Uterus (tissue), 2 donors: ENCODE measurements at regions not wholly inside any gene's neighbourhood (a gene's known extent, or its start where the extent isn't known, plus 50 kb on each side); places are given as distances from the start of the nearest gene placed in this dataset.

Source experiments
- POLR2A ChIP-seq, 2 donors: fragments of 450-650 bp; IDR thresholded peaks; one replicate each; pipeline ENCODE4 v1.6.1; 2016; ENCODE audit warnings: antibody characterized with exemption in 2 of 2, mild to moderate bottlenecking in 1 of 2, moderate library complexity in 1 of 2
- TF ChIP-seq, protein P1 (sequence below), 4 experiments: fragments of 200-600 bp in 2 of 4; fragments of 450-650 bp in 2 of 4; sonication (generic) in 2 of 4; IDR thresholded peaks; one replicate each; pipeline ENCODE4 v1.5.1; 2016 to 2019; ENCODE audit warnings: antibody characterized with exemption in 4 of 4, mild to moderate bottlenecking in 2 of 4, moderate library complexity in 1 of 4

GRCh38 chr13:50650592-50651504 lies 192.6 kb downstream of the DLEU7 start:
- TF ChIP-seq, protein P1, sequence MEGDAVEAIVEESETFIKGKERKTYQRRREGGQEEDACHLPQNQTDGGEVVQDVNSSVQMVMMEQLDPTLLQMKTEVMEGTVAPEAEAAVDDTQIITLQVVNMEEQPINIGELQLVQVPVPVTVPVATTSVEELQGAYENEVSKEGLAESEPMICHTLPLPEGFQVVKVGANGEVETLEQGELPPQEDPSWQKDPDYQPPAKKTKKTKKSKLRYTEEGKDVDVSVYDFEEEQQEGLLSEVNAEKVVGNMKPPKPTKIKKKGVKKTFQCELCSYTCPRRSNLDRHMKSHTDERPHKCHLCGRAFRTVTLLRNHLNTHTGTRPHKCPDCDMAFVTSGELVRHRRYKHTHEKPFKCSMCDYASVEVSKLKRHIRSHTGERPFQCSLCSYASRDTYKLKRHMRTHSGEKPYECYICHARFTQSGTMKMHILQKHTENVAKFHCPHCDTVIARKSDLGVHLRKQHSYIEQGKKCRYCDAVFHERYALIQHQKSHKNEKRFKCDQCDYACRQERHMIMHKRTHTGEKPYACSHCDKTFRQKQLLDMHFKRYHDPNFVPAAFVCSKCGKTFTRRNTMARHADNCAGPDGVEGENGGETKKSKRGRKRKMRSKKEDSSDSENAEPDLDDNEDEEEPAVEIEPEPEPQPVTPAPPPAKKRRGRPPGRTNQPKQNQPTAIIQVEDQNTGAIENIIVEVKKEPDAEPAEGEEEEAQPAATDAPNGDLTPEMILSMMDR (IDR thresholded peaks at IDR 0.05): no peak
- no peak for TF ChIP-seq POLR2A (IDR thresholded peaks at IDR 0.05)
